HEK293T (cell line): ENCODE measurements at regions not wholly inside any gene's neighbourhood (a gene's known extent, or its start where the extent isn't known, plus 50 kb on each side); places are given as distances from the start of the nearest gene placed in this dataset.

Experiments used
- ARNT ChIP-seq: fragments of 450-650 bp; IDR thresholded peaks from 2 replicates; pipeline ENCODE4 v1.6.1; 2017; ENCODE audit warnings: mild to moderate bottlenecking
- BHLHE40 ChIP-seq: fragments of 450-650 bp; IDR thresholded peaks from 2 replicates; pipeline ENCODE4 v1.6.1; 2016; ENCODE audit warnings: mild to moderate bottlenecking, moderate library complexity, borderline replicate concordance
- CTBP1 ChIP-seq: fragments of 450-650 bp; IDR thresholded peaks from 2 replicates; pipeline ENCODE4 v1.6.1; 2016; ENCODE audit warnings: borderline replicate concordance
- ELF4 ChIP-seq: fragments of 450-650 bp; IDR thresholded peaks from 2 replicates; pipeline ENCODE4 v1.6.1; 2017; ENCODE audit warnings: antibody characterized with exemption
- FOXA1 ChIP-seq: fragments of 450-650 bp; IDR thresholded peaks from 2 replicates; pipeline ENCODE4 v1.6.1; 2016; ENCODE audit warnings: mild to moderate bottlenecking
- FOXK2 ChIP-seq: fragments of 450-650 bp; IDR thresholded peaks from 2 replicates; pipeline ENCODE4 v1.6.1; 2016; ENCODE audit warnings: mild to moderate bottlenecking
- FOXM1 ChIP-seq: fragments of 450-650 bp; IDR thresholded peaks from 2 replicates; pipeline ENCODE4 v1.6.1; 2017; ENCODE audit warnings: mild to moderate bottlenecking, borderline replicate concordance
- HDGF ChIP-seq: fragments of 450-650 bp; IDR thresholded peaks from 2 replicates; pipeline ENCODE4 v1.6.1; 2017; ENCODE audit warnings: antibody characterized with exemption, borderline replicate concordance
- L3MBTL2 ChIP-seq: fragments of 450-650 bp; conservative IDR thresholded peaks from 2 replicates; pipeline ENCODE4 v1.6.1; 2016; ENCODE audit warnings: mild to moderate bottlenecking
- NFRKB ChIP-seq: fragments of 450-650 bp; IDR thresholded peaks from 2 replicates; pipeline ENCODE4 v1.6.1; 2016; ENCODE audit warnings: mild to moderate bottlenecking, moderate library complexity
- PKNOX1 ChIP-seq: fragments of 450-650 bp; IDR thresholded peaks from 2 replicates; pipeline ENCODE4 v1.6.1; 2016
- SP1 ChIP-seq: fragments of 450-650 bp; IDR thresholded peaks from 2 replicates; pipeline ENCODE4 v1.6.1; 2017
- SUZ12 ChIP-seq: fragments of 450-650 bp; IDR thresholded peaks from 2 replicates; pipeline ENCODE4 v1.6.1; 2016; ENCODE audit warnings: mild to moderate bottlenecking
- TARDBP ChIP-seq: fragments of 450-650 bp; IDR thresholded peaks from 2 replicates; pipeline ENCODE4 v1.6.1; 2016

- TF ChIP-seq TARDBP (no peak), CTBP1 (no peak), SP1 (no peak), BHLHE40 (no peak), ARNT (no peak), ELF4 (no peak), FOXK2 (no peak), HDGF (no peak), FOXA1 (no peak), SUZ12 (no peak), FOXM1 (no peak), NFRKB (no peak), PKNOX1 (no peak), L3MBTL2 (no peak)
Observed at GRCh38 chr15:48063411-48063985, 57.3 kb upstream of the SLC24A5 start.
